WTC11 (cell line): ENCODE measurements at regions not wholly inside any gene's neighbourhood (a gene's known extent, or its start where the extent isn't known, plus 50 kb on each side); places are given as distances from the start of the nearest gene placed in this dataset.

Experiments
- CREB1 ChIP-seq: sonication (generic); formaldehyde crosslinking; IDR thresholded peaks from 2 replicates; pipeline ENCODE4 v1.8.0; 2023; ENCODE audit warnings: mild to moderate bottlenecking, missing genetic modification reagents
- EMX1 ChIP-seq: fragments of 250-450 bp; sonication (Bioruptor Pico); IDR thresholded peaks from 2 replicates; pipeline ENCODE4 v1.8.0; 2021; ENCODE audit warnings: mild to moderate bottlenecking
- MYBL2 ChIP-seq: sonication (generic); formaldehyde crosslinking; IDR thresholded peaks from 2 replicates; pipeline ENCODE4 v1.8.1; 2023; ENCODE audit warnings: mild to moderate bottlenecking, moderate library complexity, missing genetic modification reagents
- NR2C2 ChIP-seq: sonication (generic); formaldehyde crosslinking; IDR thresholded peaks from 2 replicates; pipeline ENCODE4 v1.8.0; 2022; ENCODE audit warnings: mild to moderate bottlenecking, missing genetic modification reagents
- SP1 ChIP-seq: sonication (generic); formaldehyde crosslinking; conservative IDR thresholded peaks from 2 replicates; pipeline ENCODE4 v1.8.1; 2022; ENCODE audit warnings: missing genetic modification reagents
- TF ChIP-seq, protein P1 (sequence below): fragments of 200-600 bp; IDR thresholded peaks from 2 replicates; pipeline ENCODE4 v1.8.0; 2022; ENCODE audit warnings: antibody characterized with exemption
- TF ChIP-seq, protein P2 (sequence below): sonication (generic); formaldehyde crosslinking; IDR thresholded peaks from 2 replicates; pipeline ENCODE4 v1.8.1; 2022; ENCODE audit warnings: mild to moderate bottlenecking, moderate library complexity, missing genetic modification reagents
- TF ChIP-seq, protein P3 (sequence below): sonication (generic); formaldehyde crosslinking; IDR thresholded peaks from 2 replicates; pipeline ENCODE4 v1.8.1; 2023; ENCODE audit warnings: mild to moderate bottlenecking, missing genetic modification reagents, moderate library complexity
- TF ChIP-seq, protein P4 (sequence below): sonication (generic); formaldehyde crosslinking; IDR thresholded peaks from 2 replicates; pipeline ENCODE4 v1.8.0; 2022; ENCODE audit warnings: mild to moderate bottlenecking, missing genetic modification reagents
- TF ChIP-seq, protein P5 (sequence below): sonication (generic); formaldehyde crosslinking; IDR thresholded peaks from 2 replicates; pipeline ENCODE4 v1.8.0; 2022; ENCODE audit warnings: mild to moderate bottlenecking, missing genetic modification reagents
- TF ChIP-seq, protein P6 (sequence below): sonication (generic); formaldehyde crosslinking; IDR thresholded peaks from 2 replicates; pipeline ENCODE4 v1.8.1; 2023; ENCODE audit warnings: mild to moderate bottlenecking, missing genetic modification reagents, borderline replicate concordance
- TF ChIP-seq, protein P7 (sequence below): fragments of 250-450 bp; sonication (Bioruptor Pico); IDR thresholded peaks from 2 replicates; pipeline ENCODE4 v1.9.0; 2021; ENCODE audit warnings: moderate library complexity, mild to moderate bottlenecking, inconsistent platforms, borderline replicate concordance

DNA sequence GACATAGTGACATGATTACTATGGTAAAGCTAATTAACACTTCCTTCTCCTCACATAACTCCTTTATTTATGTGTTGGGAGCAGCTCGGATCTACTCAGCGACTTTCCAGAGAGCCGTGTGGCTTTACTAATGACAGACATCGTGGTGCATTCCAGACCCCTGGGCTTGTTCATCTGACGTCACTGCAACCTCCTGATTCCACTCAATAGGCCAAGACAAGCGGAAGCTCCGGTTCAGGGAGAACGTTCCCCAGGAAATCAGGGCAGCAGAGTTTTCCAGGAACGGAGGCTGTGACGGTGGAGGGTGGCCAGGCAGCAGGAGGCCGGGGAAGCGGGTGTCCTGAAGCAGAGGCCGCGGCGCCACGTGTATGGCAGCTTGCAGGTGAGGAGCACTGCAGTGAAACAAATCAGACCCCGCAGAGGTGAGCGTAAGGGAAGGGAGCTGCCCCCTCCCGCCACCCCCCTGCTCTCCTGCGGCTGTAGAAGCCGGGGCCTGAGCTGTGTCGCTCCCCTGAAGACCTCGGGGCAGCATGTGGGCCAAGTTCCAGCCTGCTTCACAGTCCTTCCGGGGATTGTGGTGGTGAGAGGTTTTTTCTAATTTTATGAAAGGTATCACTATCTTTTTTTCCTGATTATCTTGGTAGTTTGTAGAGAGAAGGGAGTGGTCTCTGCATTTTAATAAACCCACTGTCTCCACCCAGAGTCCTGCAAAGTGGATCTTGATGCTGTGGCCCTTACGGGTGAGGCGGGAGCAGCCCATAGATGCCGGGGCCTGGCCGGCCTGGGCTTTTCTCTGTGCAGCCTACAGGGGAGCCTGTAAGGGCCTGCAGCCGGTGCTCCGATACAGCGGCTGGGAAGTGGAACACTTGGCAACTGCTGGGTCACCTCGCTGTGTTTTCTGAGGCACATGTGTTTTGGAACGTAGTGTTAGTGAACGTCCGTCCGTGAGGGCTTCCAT lies 220.4 kb upstream of the IRX4 start:
- TF ChIP-seq, protein P1, sequence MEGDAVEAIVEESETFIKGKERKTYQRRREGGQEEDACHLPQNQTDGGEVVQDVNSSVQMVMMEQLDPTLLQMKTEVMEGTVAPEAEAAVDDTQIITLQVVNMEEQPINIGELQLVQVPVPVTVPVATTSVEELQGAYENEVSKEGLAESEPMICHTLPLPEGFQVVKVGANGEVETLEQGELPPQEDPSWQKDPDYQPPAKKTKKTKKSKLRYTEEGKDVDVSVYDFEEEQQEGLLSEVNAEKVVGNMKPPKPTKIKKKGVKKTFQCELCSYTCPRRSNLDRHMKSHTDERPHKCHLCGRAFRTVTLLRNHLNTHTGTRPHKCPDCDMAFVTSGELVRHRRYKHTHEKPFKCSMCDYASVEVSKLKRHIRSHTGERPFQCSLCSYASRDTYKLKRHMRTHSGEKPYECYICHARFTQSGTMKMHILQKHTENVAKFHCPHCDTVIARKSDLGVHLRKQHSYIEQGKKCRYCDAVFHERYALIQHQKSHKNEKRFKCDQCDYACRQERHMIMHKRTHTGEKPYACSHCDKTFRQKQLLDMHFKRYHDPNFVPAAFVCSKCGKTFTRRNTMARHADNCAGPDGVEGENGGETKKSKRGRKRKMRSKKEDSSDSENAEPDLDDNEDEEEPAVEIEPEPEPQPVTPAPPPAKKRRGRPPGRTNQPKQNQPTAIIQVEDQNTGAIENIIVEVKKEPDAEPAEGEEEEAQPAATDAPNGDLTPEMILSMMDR: no peak
- TF ChIP-seq, protein P2, sequence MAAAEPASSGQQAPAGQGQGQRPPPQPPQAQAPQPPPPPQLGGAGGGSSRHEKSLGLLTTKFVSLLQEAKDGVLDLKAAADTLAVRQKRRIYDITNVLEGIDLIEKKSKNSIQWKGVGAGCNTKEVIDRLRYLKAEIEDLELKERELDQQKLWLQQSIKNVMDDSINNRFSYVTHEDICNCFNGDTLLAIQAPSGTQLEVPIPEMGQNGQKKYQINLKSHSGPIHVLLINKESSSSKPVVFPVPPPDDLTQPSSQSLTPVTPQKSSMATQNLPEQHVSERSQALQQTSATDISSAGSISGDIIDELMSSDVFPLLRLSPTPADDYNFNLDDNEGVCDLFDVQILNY (CRISPR knock-in tag): no peak
- no peak for TF ChIP-seq MYBL2
- TF ChIP-seq, protein P3, sequence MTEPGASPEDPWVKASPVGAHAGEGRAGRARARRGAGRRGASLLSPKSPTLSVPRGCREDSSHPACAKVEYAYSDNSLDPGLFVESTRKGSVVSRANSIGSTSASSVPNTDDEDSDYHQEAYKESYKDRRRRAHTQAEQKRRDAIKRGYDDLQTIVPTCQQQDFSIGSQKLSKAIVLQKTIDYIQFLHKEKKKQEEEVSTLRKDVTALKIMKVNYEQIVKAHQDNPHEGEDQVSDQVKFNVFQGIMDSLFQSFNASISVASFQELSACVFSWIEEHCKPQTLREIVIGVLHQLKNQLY (CRISPR knock-in tag): no peak
- TF ChIP-seq CREB1: no peak
- TF ChIP-seq, protein P4, sequence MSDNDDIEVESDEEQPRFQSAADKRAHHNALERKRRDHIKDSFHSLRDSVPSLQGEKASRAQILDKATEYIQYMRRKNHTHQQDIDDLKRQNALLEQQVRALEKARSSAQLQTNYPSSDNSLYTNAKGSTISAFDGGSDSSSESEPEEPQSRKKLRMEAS (CRISPR knock-in tag): no peak
- no peak for TF ChIP-seq SP1
- no peak for TF ChIP-seq NR2C2 (CRISPR knock-in tag)
- TF ChIP-seq, protein P5, sequence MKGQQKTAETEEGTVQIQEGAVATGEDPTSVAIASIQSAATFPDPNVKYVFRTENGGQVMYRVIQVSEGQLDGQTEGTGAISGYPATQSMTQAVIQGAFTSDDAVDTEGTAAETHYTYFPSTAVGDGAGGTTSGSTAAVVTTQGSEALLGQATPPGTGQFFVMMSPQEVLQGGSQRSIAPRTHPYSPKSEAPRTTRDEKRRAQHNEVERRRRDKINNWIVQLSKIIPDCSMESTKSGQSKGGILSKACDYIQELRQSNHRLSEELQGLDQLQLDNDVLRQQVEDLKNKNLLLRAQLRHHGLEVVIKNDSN (CRISPR knock-in tag): no peak
- TF ChIP-seq EMX1: no peak
- TF ChIP-seq, protein P6, sequence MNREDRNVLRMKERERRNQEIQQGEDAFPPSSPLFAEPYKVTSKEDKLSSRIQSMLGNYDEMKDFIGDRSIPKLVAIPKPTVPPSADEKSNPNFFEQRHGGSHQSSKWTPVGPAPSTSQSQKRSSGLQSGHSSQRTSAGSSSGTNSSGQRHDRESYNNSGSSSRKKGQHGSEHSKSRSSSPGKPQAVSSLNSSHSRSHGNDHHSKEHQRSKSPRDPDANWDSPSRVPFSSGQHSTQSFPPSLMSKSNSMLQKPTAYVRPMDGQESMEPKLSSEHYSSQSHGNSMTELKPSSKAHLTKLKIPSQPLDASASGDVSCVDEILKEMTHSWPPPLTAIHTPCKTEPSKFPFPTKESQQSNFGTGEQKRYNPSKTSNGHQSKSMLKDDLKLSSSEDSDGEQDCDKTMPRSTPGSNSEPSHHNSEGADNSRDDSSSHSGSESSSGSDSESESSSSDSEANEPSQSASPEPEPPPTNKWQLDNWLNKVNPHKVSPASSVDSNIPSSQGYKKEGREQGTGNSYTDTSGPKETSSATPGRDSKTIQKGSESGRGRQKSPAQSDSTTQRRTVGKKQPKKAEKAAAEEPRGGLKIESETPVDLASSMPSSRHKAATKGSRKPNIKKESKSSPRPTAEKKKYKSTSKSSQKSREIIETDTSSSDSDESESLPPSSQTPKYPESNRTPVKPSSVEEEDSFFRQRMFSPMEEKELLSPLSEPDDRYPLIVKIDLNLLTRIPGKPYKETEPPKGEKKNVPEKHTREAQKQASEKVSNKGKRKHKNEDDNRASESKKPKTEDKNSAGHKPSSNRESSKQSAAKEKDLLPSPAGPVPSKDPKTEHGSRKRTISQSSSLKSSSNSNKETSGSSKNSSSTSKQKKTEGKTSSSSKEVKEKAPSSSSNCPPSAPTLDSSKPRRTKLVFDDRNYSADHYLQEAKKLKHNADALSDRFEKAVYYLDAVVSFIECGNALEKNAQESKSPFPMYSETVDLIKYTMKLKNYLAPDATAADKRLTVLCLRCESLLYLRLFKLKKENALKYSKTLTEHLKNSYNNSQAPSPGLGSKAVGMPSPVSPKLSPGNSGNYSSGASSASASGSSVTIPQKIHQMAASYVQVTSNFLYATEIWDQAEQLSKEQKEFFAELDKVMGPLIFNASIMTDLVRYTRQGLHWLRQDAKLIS (CRISPR knock-in tag): no peak
- TF ChIP-seq, protein P7, sequence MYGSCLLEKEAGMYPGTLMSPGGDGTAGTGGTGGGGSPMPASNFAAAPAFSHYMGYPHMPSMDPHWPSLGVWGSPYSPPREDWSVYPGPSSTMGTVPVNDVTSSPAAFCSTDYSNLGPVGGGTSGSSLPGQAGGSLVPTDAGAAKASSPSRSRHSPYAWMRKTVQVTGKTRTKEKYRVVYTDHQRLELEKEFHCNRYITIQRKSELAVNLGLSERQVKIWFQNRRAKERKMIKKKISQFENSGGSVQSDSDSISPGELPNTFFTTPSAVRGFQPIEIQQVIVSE (CRISPR knock-in tag): no peak
